ENCODE measurements at regions not wholly inside any gene's neighbourhood (a gene's known extent, or its start where the extent isn't known, plus 50 kb on each side); places are given as distances from the start of the nearest gene placed in this dataset.

DNA sequence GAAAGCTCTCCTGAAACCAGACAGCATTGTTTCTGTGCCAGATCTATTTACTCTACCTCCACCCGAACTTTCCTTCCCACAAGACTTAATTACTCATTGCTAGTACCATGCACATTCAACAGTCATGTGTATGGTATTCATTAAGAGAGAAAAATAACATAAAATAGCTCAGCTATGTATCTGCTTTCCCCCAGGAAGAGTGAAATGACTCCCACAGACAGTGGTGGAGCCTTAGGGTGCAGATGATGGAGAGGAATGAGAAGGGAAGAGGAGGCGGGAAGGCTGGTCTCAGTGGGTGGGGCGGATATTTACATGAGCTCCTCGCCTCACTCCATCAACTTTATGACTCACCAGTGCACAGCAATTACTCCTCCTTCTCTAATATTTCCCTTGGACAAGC is 724.5 kb downstream of the EPHA4 start:
- Histone ChIP-seq H3K4me2 (ENCODE audit: low read length) (no peak overlapping the region), H3K27ac (ENCODE audit: low read length) (no peak overlapping the region), H3K4me3 (ENCODE audit: low read length) (no peak overlapping the region), H3K9ac (ENCODE audit: low read length) (no peak overlapping the region), H3K9me3 (ENCODE audit: low read length) (no peaks in the 10 kb centered on the region), H3K79me2 (replicated peaks; ENCODE audit: insufficient read depth, low read length) (no peaks in the 10 kb centered on the region), H3K36me3 (ENCODE audit: insufficient read depth, low read length) (no peaks in the 10 kb centered on the region), H3K27me3 (ENCODE audit: insufficient read depth, low read depth, low read length) (no peaks in the 10 kb centered on the region), H3K9me2 (ENCODE audit: insufficient read depth, low read length) (no peaks in the 10 kb centered on the region), H2AFZ (ENCODE audit: low read depth, low read length) (no peak overlapping the region), H3F3A (ENCODE audit: insufficient read depth, low read length, poor library complexity, severe bottlenecking) (no peaks in the 10 kb centered on the region), H4K20me1 (ENCODE audit: insufficient read depth) (no peaks in the 10 kb centered on the region)
- TF ChIP-seq MXI1 (conservative IDR thresholded peaks at IDR 0.05; ENCODE audit: poor library complexity, severe bottlenecking), result no peak
- no peak for TF ChIP-seq EZH2 (IDR thresholded peaks at IDR 0.05; ENCODE audit: borderline replicate concordance, insufficient read depth, low read length, poor library complexity, severe bottlenecking)

DNA sequence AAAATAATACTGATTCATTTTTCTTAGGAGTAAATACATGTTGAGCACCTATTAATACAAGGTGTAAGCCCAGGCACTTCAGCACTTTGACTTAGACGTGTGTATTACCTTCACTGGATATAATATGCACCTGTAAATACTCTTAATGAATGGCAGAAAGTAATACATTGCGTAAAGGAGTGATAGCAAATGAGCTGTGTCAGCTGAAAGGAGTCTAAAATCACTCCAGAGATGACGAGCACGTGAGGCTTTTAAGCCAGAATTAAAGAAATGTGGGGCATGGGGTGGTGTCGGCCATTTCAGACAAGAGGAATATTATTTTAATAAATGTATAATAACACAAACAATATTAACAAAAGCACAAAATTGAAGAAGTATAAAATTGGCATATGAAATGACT is 722.7 kb downstream of the EPHA4 start:
- no peak overlapping the region for H3K27ac ChIP-seq (ENCODE audit: low read length)
- no peak overlapping the region for H3K4me3 ChIP-seq (ENCODE audit: low read length)
- H2AFZ ChIP-seq (ENCODE audit: low read depth, low read length), result no peak overlapping the region
- no peaks in the 10 kb centered on the region for H3K79me2 ChIP-seq (replicated peaks; ENCODE audit: insufficient read depth, low read length)
- H3K9me2 ChIP-seq (ENCODE audit: insufficient read depth, low read length), result no peaks in the 10 kb centered on the region
- no peak overlapping the region for H3K9ac ChIP-seq (ENCODE audit: low read length)
- H3F3A ChIP-seq (ENCODE audit: insufficient read depth, low read length, poor library complexity, severe bottlenecking), result no peaks in the 10 kb centered on the region
- H3K27me3 ChIP-seq (ENCODE audit: insufficient read depth, low read depth, low read length), result no peaks in the 10 kb centered on the region
- no peaks in the 10 kb centered on the region for H3K36me3 ChIP-seq (ENCODE audit: insufficient read depth, low read length)
- no peak for TF ChIP-seq EZH2 (IDR thresholded peaks at IDR 0.05; ENCODE audit: borderline replicate concordance, insufficient read depth, low read length, poor library complexity, severe bottlenecking)
- TF ChIP-seq CTCF (IDR thresholded peaks at IDR 0.05; ENCODE audit: poor library complexity, severe bottlenecking), result no peak
- TF ChIP-seq POLR2AphosphoS5 (IDR thresholded peaks at IDR 0.05), result no peak
- TF ChIP-seq RAD21 (conservative IDR thresholded peaks at IDR 0.05), result no peak
- TF ChIP-seq MXI1 (conservative IDR thresholded peaks at IDR 0.05; ENCODE audit: poor library complexity, severe bottlenecking), result no peak
- no peak for TF ChIP-seq SMC3 (conservative IDR thresholded peaks at IDR 0.05; ENCODE audit: poor library complexity)
- TF ChIP-seq TAF1 (IDR thresholded peaks at IDR 0.05; ENCODE audit: low read depth), result no peak
- TF ChIP-seq, protein P1, sequence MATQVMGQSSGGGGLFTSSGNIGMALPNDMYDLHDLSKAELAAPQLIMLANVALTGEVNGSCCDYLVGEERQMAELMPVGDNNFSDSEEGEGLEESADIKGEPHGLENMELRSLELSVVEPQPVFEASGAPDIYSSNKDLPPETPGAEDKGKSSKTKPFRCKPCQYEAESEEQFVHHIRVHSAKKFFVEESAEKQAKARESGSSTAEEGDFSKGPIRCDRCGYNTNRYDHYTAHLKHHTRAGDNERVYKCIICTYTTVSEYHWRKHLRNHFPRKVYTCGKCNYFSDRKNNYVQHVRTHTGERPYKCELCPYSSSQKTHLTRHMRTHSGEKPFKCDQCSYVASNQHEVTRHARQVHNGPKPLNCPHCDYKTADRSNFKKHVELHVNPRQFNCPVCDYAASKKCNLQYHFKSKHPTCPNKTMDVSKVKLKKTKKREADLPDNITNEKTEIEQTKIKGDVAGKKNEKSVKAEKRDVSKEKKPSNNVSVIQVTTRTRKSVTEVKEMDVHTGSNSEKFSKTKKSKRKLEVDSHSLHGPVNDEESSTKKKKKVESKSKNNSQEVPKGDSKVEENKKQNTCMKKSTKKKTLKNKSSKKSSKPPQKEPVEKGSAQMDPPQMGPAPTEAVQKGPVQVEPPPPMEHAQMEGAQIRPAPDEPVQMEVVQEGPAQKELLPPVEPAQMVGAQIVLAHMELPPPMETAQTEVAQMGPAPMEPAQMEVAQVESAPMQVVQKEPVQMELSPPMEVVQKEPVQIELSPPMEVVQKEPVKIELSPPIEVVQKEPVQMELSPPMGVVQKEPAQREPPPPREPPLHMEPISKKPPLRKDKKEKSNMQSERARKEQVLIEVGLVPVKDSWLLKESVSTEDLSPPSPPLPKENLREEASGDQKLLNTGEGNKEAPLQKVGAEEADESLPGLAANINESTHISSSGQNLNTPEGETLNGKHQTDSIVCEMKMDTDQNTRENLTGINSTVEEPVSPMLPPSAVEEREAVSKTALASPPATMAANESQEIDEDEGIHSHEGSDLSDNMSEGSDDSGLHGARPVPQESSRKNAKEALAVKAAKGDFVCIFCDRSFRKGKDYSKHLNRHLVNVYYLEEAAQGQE (IDR thresholded peaks at IDR 0.05; ENCODE audit: borderline replicate concordance), result no peak
- H3K4me2 ChIP-seq (ENCODE audit: low read length), result no peak overlapping the region
- no peaks in the 10 kb centered on the region for H4K20me1 ChIP-seq (ENCODE audit: insufficient read depth)
- no peaks in the 10 kb centered on the region for H3K9me3 ChIP-seq (ENCODE audit: low read length)

DNA sequence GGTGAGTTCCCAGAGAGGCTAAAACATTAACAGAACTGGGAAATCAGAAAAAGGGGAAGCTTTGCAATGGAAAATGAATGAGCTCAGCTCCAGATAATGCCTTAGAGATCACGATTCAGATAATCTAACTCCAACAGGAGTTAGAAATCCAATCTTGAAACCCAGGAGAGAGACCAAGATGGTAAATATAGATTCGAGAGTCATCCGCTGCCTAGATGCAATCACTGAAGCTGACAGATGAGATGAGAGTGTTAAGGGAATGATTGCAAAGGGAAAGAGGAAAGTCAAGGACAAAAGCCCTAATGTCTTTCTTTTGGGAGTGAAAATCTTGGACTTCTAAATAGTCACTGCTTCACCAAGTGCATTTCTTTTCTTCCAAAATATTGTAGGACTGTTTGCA is 722.0 kb downstream of the EPHA4 start:
- Histone ChIP-seq H2AFZ (ENCODE audit: low read depth, low read length) (no peak overlapping the region), H3K79me2 (replicated peaks; ENCODE audit: insufficient read depth, low read length) (no peaks in the 10 kb centered on the region), H4K20me1 (ENCODE audit: insufficient read depth) (no peaks in the 10 kb centered on the region), H3K9me2 (ENCODE audit: insufficient read depth, low read length) (no peaks in the 10 kb centered on the region), H3F3A (ENCODE audit: insufficient read depth, low read length, poor library complexity, severe bottlenecking) (no peaks in the 10 kb centered on the region), H3K4me2 (ENCODE audit: low read length) (no peak overlapping the region), H3K27me3 (ENCODE audit: insufficient read depth, low read depth, low read length) (no peaks in the 10 kb centered on the region), H3K27ac (ENCODE audit: low read length) (no peak overlapping the region), H3K9ac (ENCODE audit: low read length) (no peak overlapping the region), H3K36me3 (ENCODE audit: insufficient read depth, low read length) (no peaks in the 10 kb centered on the region), H3K4me3 (ENCODE audit: low read length) (no peak overlapping the region), H3K9me3 (ENCODE audit: low read length) (no peaks in the 10 kb centered on the region)
- no peak for TF ChIP-seq SMC3 (conservative IDR thresholded peaks at IDR 0.05; ENCODE audit: poor library complexity)
- TF ChIP-seq, protein P1 (IDR thresholded peaks at IDR 0.05; ENCODE audit: borderline replicate concordance), result no peak
- TF ChIP-seq CTCF (IDR thresholded peaks at IDR 0.05; ENCODE audit: poor library complexity, severe bottlenecking), result no peak
- TF ChIP-seq POLR2AphosphoS5 (IDR thresholded peaks at IDR 0.05), result no peak
- no peak for TF ChIP-seq RAD21 (conservative IDR thresholded peaks at IDR 0.05)
- TF ChIP-seq EP300 (conservative IDR thresholded peaks at IDR 0.05; ENCODE audit: poor library complexity, severe bottlenecking), result no peak
- no peak for TF ChIP-seq MXI1 (conservative IDR thresholded peaks at IDR 0.05; ENCODE audit: poor library complexity, severe bottlenecking)
- no peak for TF ChIP-seq EZH2 (IDR thresholded peaks at IDR 0.05; ENCODE audit: borderline replicate concordance, insufficient read depth, low read length, poor library complexity, severe bottlenecking)
